H1 (cell line): ENCODE measurements at regions not wholly inside any gene's neighbourhood (a gene's known extent, or its start where the extent isn't known, plus 50 kb on each side); places are given as distances from the start of the nearest gene placed in this dataset.

Experiments
- CTCF ChIA-PET: fragments of 300-600 bp; sonication (Branson Sonifier 250); formaldehyde crosslinking; loops from one replicate; lab custom pipeline; 2021; ENCODE audit not compliant: partially characterized antibody; lab: Charles Lee
- POLR2A ChIA-PET: fragments of 300-600 bp; sonication (Branson Sonifier 250); formaldehyde crosslinking; loops from one replicate; lab custom pipeline; 2021; ENCODE audit warnings: inconsistent platforms; ENCODE audit not compliant: partially characterized antibody; lab: Charles Lee
- DNase-seq, 2 experiments: peaks; one replicate each; pipeline versions ENCODE4 v3.0.0 to v3.0.0-alpha.2; 2010 to 2022; ENCODE audit warnings: low spot score in 2 of 2, low read depth in 1 of 2, mixed read lengths in 1 of 2
- FAIRE-seq: peaks from 2 replicates; lab custom pipeline; 2011; peaks lifted over from hg19 to GRCh38; lab: Jason Lieb, UNC
- H2AFZ ChIP-seq: 2 replicates; pipeline ENCODE4 v1.8.1; 2012; ENCODE audit warnings: low read length, inconsistent platforms
- H2AK5ac ChIP-seq: 2 replicates; pipeline ENCODE4 v1.6.1; 2013; ENCODE audit warnings: low read depth, low read length
- H2BK120ac ChIP-seq: replicated peaks from 2 replicates; pipeline ENCODE3; 2013; ENCODE audit warnings: low read depth, low read length, inconsistent platforms
- H2BK12ac ChIP-seq: 2 replicates; pipeline ENCODE4 v1.6.1; 2013; ENCODE audit warnings: low read depth, low read length
- H2BK15ac ChIP-seq: 2 replicates; pipeline ENCODE4 v1.6.1; 2013; ENCODE audit warnings: low read length
- H2BK20ac ChIP-seq: 2 replicates; pipeline ENCODE4 v1.6.1; 2013; ENCODE audit warnings: low read length
- H2BK5ac ChIP-seq: 2 replicates; pipeline ENCODE4 v1.6.1; 2013; ENCODE audit warnings: low read depth, low read length
- H3K14ac ChIP-seq: 2 replicates; pipeline ENCODE4 v1.6.1; 2013; ENCODE audit warnings: inconsistent platforms; ENCODE audit not compliant: insufficient read length
- H3K18ac ChIP-seq: 2 replicates; pipeline ENCODE4 v1.6.1; 2013; ENCODE audit warnings: low read length; ENCODE audit errors: extremely low read depth
- H3K23ac ChIP-seq: 2 replicates; pipeline ENCODE4 v1.6.1; 2013; ENCODE audit warnings: inconsistent platforms; ENCODE audit not compliant: insufficient read length
- H3K23me2 ChIP-seq: 2 replicates; pipeline ENCODE4 v1.6.1; 2013; ENCODE audit warnings: low read depth, low read length
- H3K27ac ChIP-seq: 2 replicates; pipeline ENCODE4 v1.6.1; 2011; ENCODE audit warnings: low read depth, low read length, inconsistent platforms
- H3K27me3 ChIP-seq, 4 experiments: replicated peaks in 1 of 4; 1 replicate in 1 of 4; 2 replicates in 3 of 4; pipeline versions ENCODE4 v1.6.1 to v1.8.1; 2011 to 2013; ENCODE audit warnings: low read length in 3 of 4, mild to moderate bottlenecking in 3 of 4, inconsistent platforms in 2 of 4, mixed read lengths in 2 of 4, moderate library complexity in 1 of 4; ENCODE audit not compliant: control insufficient read depth in 3 of 4, insufficient read depth in 3 of 4; ENCODE audit errors: extremely low read depth in 1 of 4
- H3K36me3 ChIP-seq, 4 experiments: 2 replicates each; pipeline versions ENCODE4 v1.6.1 to v1.8.1; 2011 to 2013; ENCODE audit warnings: mild to moderate bottlenecking in 4 of 4, low read length in 3 of 4, moderate library complexity in 2 of 4, control low read depth in 1 of 4, inconsistent platforms in 1 of 4; ENCODE audit not compliant: insufficient read depth in 4 of 4, control insufficient read depth in 2 of 4
- H3K4ac ChIP-seq: replicated peaks from 2 replicates; pipeline ENCODE3; 2013; ENCODE audit warnings: low read length, low read depth, mixed read lengths, inconsistent platforms; ENCODE audit not compliant: insufficient read length
- H3K4me1 ChIP-seq, 4 experiments: replicated peaks in 1 of 4; 1 replicate in 1 of 4; 2 replicates in 3 of 4; pipeline versions ENCODE4 v1.6.1 to v1.8.1; 2011 to 2013; ENCODE audit warnings: low read length in 3 of 4, inconsistent platforms in 2 of 4, mixed read lengths in 1 of 4; ENCODE audit not compliant: insufficient read depth in 4 of 4, control insufficient read depth in 3 of 4
- H3K4me2 ChIP-seq, 2 experiments: 2 replicates each; pipeline versions ENCODE4 v1.6.1 to v1.8.1; 2011 to 2013; ENCODE audit warnings: low read depth in 2 of 2, low read length in 2 of 2, control low read depth in 1 of 2, inconsistent platforms in 1 of 2, mild to moderate bottlenecking in 1 of 2; ENCODE audit not compliant: insufficient read depth in 1 of 2
- H3K4me3 ChIP-seq, 4 experiments: fragments of 200-600, 300-600 bp in 1 of 4; sonication (generic), shearing (Covaris generic), sonication (Bioruptor Twin) in 1 of 4; 2 replicates each; pipeline versions ENCODE4 v1.5.1 to v1.8.1; 2011 to 2016; ENCODE audit warnings: low read length in 4 of 4, low read depth in 3 of 4, control low read depth in 2 of 4, inconsistent platforms in 2 of 4, mild to moderate bottlenecking in 2 of 4, mixed read lengths in 1 of 4, moderate library complexity in 1 of 4; ENCODE audit not compliant: insufficient read depth in 2 of 4; ENCODE audit errors: extremely low read depth in 1 of 4
- H3K56ac ChIP-seq: replicated peaks from 2 replicates; pipeline ENCODE3; 2013; ENCODE audit warnings: low read depth, mild to moderate bottlenecking, mixed read lengths, low read length, inconsistent platforms; ENCODE audit not compliant: insufficient read length
- H3K79me1 ChIP-seq: 2 replicates; pipeline ENCODE4 v1.6.1; 2013; ENCODE audit warnings: low read depth, low read length, control low read depth
- H3K79me2 ChIP-seq, 2 experiments: 2 replicates each; pipeline versions ENCODE4 v1.6.1 to v1.8.1; 2012 to 2013; ENCODE audit warnings: low read length in 2 of 2, mild to moderate bottlenecking in 2 of 2, inconsistent platforms in 1 of 2; ENCODE audit not compliant: insufficient read depth in 2 of 2, control insufficient read depth in 1 of 2
- H3K9ac ChIP-seq, 4 experiments: replicated peaks in 1 of 4; 1 replicate in 1 of 4; 2 replicates in 3 of 4; pipeline versions ENCODE4 v1.6.1 to v1.8.1; 2011 to 2013; ENCODE audit warnings: low read depth in 3 of 4, low read length in 3 of 4, control low read depth in 2 of 4, mild to moderate bottlenecking in 2 of 4, moderate library complexity in 2 of 4, inconsistent platforms in 1 of 4; ENCODE audit errors: extremely low read depth in 1 of 4
- H3K9me3 ChIP-seq, 2 experiments: 2 replicates each; pipeline versions ENCODE4 v1.6.1 to v1.8.1; 2012 to 2013; ENCODE audit warnings: mild to moderate bottlenecking in 2 of 2, moderate library complexity in 2 of 2, control low read depth in 1 of 2, inconsistent platforms in 1 of 2, low read depth in 1 of 2, low read length in 1 of 2, mixed read lengths in 1 of 2; ENCODE audit not compliant: insufficient read depth in 2 of 2
- H4K20me1 ChIP-seq, 2 experiments: replicated peaks in 1 of 2; 2 replicates each; pipeline versions ENCODE3 to v1.8.1; 2011 to 2013; ENCODE audit warnings: inconsistent platforms in 2 of 2, low read length in 2 of 2, mild to moderate bottlenecking in 1 of 2; ENCODE audit not compliant: insufficient read depth in 2 of 2, control insufficient read depth in 1 of 2
- H4K5ac ChIP-seq: 2 replicates; pipeline ENCODE4 v1.6.1; 2013; ENCODE audit warnings: low read length, low read depth, mixed read lengths, inconsistent platforms; ENCODE audit not compliant: insufficient read length
- H4K8ac ChIP-seq: 2 replicates; pipeline ENCODE4 v1.8.0; 2013; ENCODE audit warnings: mild to moderate bottlenecking, moderate library complexity, low read length, inconsistent platforms; ENCODE audit not compliant: insufficient read depth; ENCODE audit errors: extremely low read depth
- H4K91ac ChIP-seq: replicated peaks from 2 replicates; pipeline ENCODE3; 2013; ENCODE audit warnings: low read length, mixed read lengths, inconsistent platforms; ENCODE audit not compliant: insufficient read length
- BCL11A ChIP-seq, 2 experiments: IDR thresholded peaks; one replicate each; pipeline ENCODE4 v1.6.1; 2011; ENCODE audit warnings: low read depth in 2 of 2, low read length in 2 of 2, mild to moderate bottlenecking in 2 of 2
- CREB1 ChIP-seq: IDR thresholded peaks from 2 replicates; pipeline ENCODE4 v1.6.1; 2012; ENCODE audit warnings: inconsistent platforms
- EGR1 ChIP-seq: IDR thresholded peaks from 2 replicates; pipeline ENCODE4 v1.6.1; 2011; ENCODE audit warnings: low read depth, low read length, borderline replicate concordance
- EZH2 ChIP-seq: fragments of 200-600 bp; sonication (generic); IDR thresholded peaks from 2 replicates; pipeline ENCODE4 v1.7.1; 2012; ENCODE audit warnings: low read depth, mild to moderate bottlenecking, moderate library complexity, low read length, inconsistent platforms; ENCODE audit not compliant: severe bottlenecking
- GABPA ChIP-seq: IDR thresholded peaks from 2 replicates; pipeline ENCODE4 v1.6.1; 2011; ENCODE audit warnings: mild to moderate bottlenecking, low read length, moderate library complexity, borderline replicate concordance; ENCODE audit not compliant: insufficient read depth
- MAFK ChIP-seq: IDR thresholded peaks from 2 replicates; pipeline ENCODE4 v1.6.1; 2012; ENCODE audit warnings: low read depth, mild to moderate bottlenecking, improper control_type of control experiment, low read length
- NANOG ChIP-seq: IDR thresholded peaks from 2 replicates; pipeline ENCODE4 v1.6.1; 2011; ENCODE audit warnings: low read length, low read depth, mild to moderate bottlenecking, inconsistent platforms; ENCODE audit not compliant: insufficient read depth, poor library complexity, severe bottlenecking
- NRF1 ChIP-seq: IDR thresholded peaks from 2 replicates; pipeline ENCODE4 v1.6.1; 2011; ENCODE audit warnings: mild to moderate bottlenecking, low read depth, low read length, improper control_type of control experiment
- SIRT6 ChIP-seq: IDR thresholded peaks from one replicate; pipeline ENCODE4 v1.7.1; 2012; ENCODE audit warnings: low read length, inconsistent platforms
- SP4 ChIP-seq: IDR thresholded peaks from 2 replicates; pipeline ENCODE4 v1.6.1; 2012; ENCODE audit warnings: low read length, inconsistent platforms
- SUZ12 ChIP-seq: fragments of 200-600 bp; sonication (generic); IDR thresholded peaks from 2 replicates; pipeline ENCODE4 v1.6.1; 2012; ENCODE audit warnings: mild to moderate bottlenecking, inconsistent platforms, low read length, moderate library complexity, mixed read lengths
- ZNF274 ChIP-seq: IDR thresholded peaks from 2 replicates; pipeline ENCODE4 v1.7.0; 2012; ENCODE audit warnings: low read length, borderline replicate concordance; ENCODE audit errors: extremely low read depth
- WGBS, 2 experiments: shearing (Covaris generic) in 1 of 2; methylation state at CpG; one replicate each; pipeline versions ENCODE4 v1.1.6 to v1.1.7; 2013 to 2015; ENCODE audit warnings: low lambda C conversion rate in 2 of 2, mixed read lengths in 2 of 2, inconsistent platforms in 1 of 2, low coverage in 1 of 2, missing lambda C conversion rate in 1 of 2; ENCODE audit not compliant: insufficient replicate concordance in 2 of 2, insufficient coverage in 1 of 2, insufficient read length in 1 of 2; ENCODE audit errors: extremely low coverage in 1 of 2, missing lambda C conversion rate in 1 of 2; 5-methylcytosine and 5-hydroxymethylcytosine counted together

- Histone ChIP-seq H3K79me2 (no peaks in the 10 kb centered on the region), H3K4me3 (no peak overlapping the region), H3K23me2 (no peaks in the 10 kb centered on the region), H4K91ac (no peak overlapping the region), H3K4me1 (no peaks in the 10 kb centered on the region; a peak in 1 of 7 replicates), H3K4ac (no peak overlapping the region), H2BK20ac (no peak overlapping the region), H3K4me2 (no peak overlapping the region), H2AK5ac (no peak overlapping the region), H2BK12ac (no peak overlapping the region), H2BK15ac (no peak overlapping the region), H3K23ac (no peak overlapping the region), H3K79me1 (no peaks in the 10 kb centered on the region), H2BK120ac (no peak overlapping the region), H3K14ac (no peak overlapping the region), H4K20me1 (no peaks in the 10 kb centered on the region), H4K5ac (no peak overlapping the region), H3K56ac (no peak overlapping the region), H3K18ac (no peak overlapping the region), H4K8ac (no peak overlapping the region), H3K9me3 (0 out of 4 replicates have a peak, but pooled peaks cover 0 to 3% of the 10 kb centered on the region in 2 experiments), H3K36me3 (no peaks in the 10 kb centered on the region), H3K9ac (no peak overlapping the region), H2AFZ (no peak overlapping the region), H2BK5ac (no peak overlapping the region), H3K27me3 (no peaks in the 10 kb centered on the region), H3K27ac (no peak overlapping the region)
- TF ChIP-seq EGR1 (no peak), SP4 (no peak), GABPA (no peak), NRF1 (no peak), NANOG (no peak), CREB1 (no peak), EZH2 (no peak), MAFK (no peak), SUZ12 (no peak), SIRT6 (no peak), BCL11A (IDR thresholded peaks at IDR 0.05; ENCODE audit: low read depth in 2 of 2, low read length in 2 of 2) (no peak), ZNF274 (no peak)
- no peak for DNase-seq
- CTCF ChIA-PET = no interaction called here
- POLR2A ChIA-PET = no interaction called here
- 92% methylated on average over 4 of the region's 5 CpGs; no CpG with 5 or more reads in 1 of the 2 experiments for WGBS, 2 experiments
- no peak for FAIRE-seq
Observed at GRCh38 chrX:19190902-19191301, 68.6 kb upstream of the ADGRG2 start.
